ENCODE measurements at regions not wholly inside any gene's neighbourhood (a gene's known extent, or its start where the extent isn't known, plus 50 kb on each side); places are given as distances from the start of the nearest gene placed in this dataset.

GRCh38 chr12:12010277-12011039, 60.3 kb upstream of the BCL2L14 start:
- DNase-seq (ENCODE audit: missing footprints) (peak; percentile 74), ATAC-seq (peak; percentile 74)
- intact Hi-C loops (cut with DNase I): no loop called here

GRCh38 chr12:12011880-12012260, 58.9 kb upstream of the BCL2L14 start:
- no peak for DNase-seq (ENCODE audit: missing footprints)
- no peak for ATAC-seq
- intact Hi-C loops (cut with DNase I): no loop called here

GRCh38 chr12:12015073-12015685, 55.6 kb upstream of the BCL2L14 start:
- intact Hi-C loops (cut with DNase I): loop anchor here (5.0 kb wide), 1 partner anchor 433 kb away; no protein-coding TSS in a partner anchor
- ATAC-seq (no peak), DNase-seq (ENCODE audit: missing footprints) (no peak)

- intact Hi-C loops (cut with DNase I): loop anchor here (5.0 kb wide), 1 partner anchor 434 kb away; no protein-coding TSS in a partner anchor
- peak; percentile 45 for ATAC-seq
- no peak for DNase-seq (ENCODE audit: missing footprints)
Measured at GRCh38 chr12:12016284-12017100, 54.2 kb upstream of the BCL2L14 start.

- no peak for DNase-seq (ENCODE audit: missing footprints)
- peak; percentile 80 for ATAC-seq
- intact Hi-C loops (cut with DNase I): loop anchor here (5.0 kb wide), 1 partner anchor 435 kb away; no protein-coding TSS in a partner anchor
Measured at GRCh38 chr12:12017135-12017581, 53.6 kb upstream of the BCL2L14 start.

- no peak for ATAC-seq
- no peak for DNase-seq (ENCODE audit: missing footprints)
- intact Hi-C loops (cut with DNase I): loop anchor here (5.0 kb wide), 1 partner anchor 435 kb away; no protein-coding TSS in a partner anchor
Measured at GRCh38 chr12:12017798-12018197, 52.9 kb upstream of the BCL2L14 start.

- DNase-seq (ENCODE audit: missing footprints) (no peak), ATAC-seq (peak; percentile 67)
- intact Hi-C loops (cut with DNase I): loop anchor here (5.0 kb wide), 1 partner anchor 436 kb away; no protein-coding TSS in a partner anchor
Measured at GRCh38 chr12:12018454-12018853, 52.3 kb upstream of the BCL2L14 start.

GRCh38 chr12:12019881-12020280, 50.9 kb upstream of the BCL2L14 start:
- intact Hi-C loops (cut with DNase I): loop anchor here (5.0 kb wide), 1 partner anchor 438 kb away; no protein-coding TSS in a partner anchor
- DNase-seq (ENCODE audit: missing footprints): no peak
- no peak for ATAC-seq

GRCh38 chr12:12020762-12021161, 50.0 kb upstream of the BCL2L14 start:
- DNase-seq (ENCODE audit: missing footprints): no peak
- ATAC-seq: no peak
- intact Hi-C loops (cut with DNase I): no loop called here
